H1 (cell line): ENCODE measurements at regions not wholly inside any gene's neighbourhood (a gene's known extent, or its start where the extent isn't known, plus 50 kb on each side); places are given as distances from the start of the nearest gene placed in this dataset.

Source experiments
- CTCF ChIA-PET: fragments of 300-600 bp; sonication (Branson Sonifier 250); formaldehyde crosslinking; loops from one replicate; lab custom pipeline; 2021; ENCODE audit not compliant: partially characterized antibody; lab: Charles Lee
- POLR2A ChIA-PET: fragments of 300-600 bp; sonication (Branson Sonifier 250); formaldehyde crosslinking; loops from one replicate; lab custom pipeline; 2021; ENCODE audit warnings: inconsistent platforms; ENCODE audit not compliant: partially characterized antibody; lab: Charles Lee
- DNase-seq, 2 experiments: peaks; one replicate each; pipeline versions ENCODE4 v3.0.0 to v3.0.0-alpha.2; 2010 to 2022; ENCODE audit warnings: low spot score in 2 of 2, low read depth in 1 of 2, mixed read lengths in 1 of 2
- FAIRE-seq: peaks from 2 replicates; lab custom pipeline; 2011; peaks lifted over from hg19 to GRCh38; lab: Jason Lieb, UNC
- H2AFZ ChIP-seq: 2 replicates; pipeline ENCODE4 v1.8.1; 2012; ENCODE audit warnings: low read length, inconsistent platforms
- H2AK5ac ChIP-seq: 2 replicates; pipeline ENCODE4 v1.6.1; 2013; ENCODE audit warnings: low read depth, low read length
- H2BK120ac ChIP-seq: replicated peaks from 2 replicates; pipeline ENCODE3; 2013; ENCODE audit warnings: low read depth, low read length, inconsistent platforms
- H2BK12ac ChIP-seq: 2 replicates; pipeline ENCODE4 v1.6.1; 2013; ENCODE audit warnings: low read depth, low read length
- H2BK15ac ChIP-seq: 2 replicates; pipeline ENCODE4 v1.6.1; 2013; ENCODE audit warnings: low read length
- H2BK20ac ChIP-seq: 2 replicates; pipeline ENCODE4 v1.6.1; 2013; ENCODE audit warnings: low read length
- H2BK5ac ChIP-seq: 2 replicates; pipeline ENCODE4 v1.6.1; 2013; ENCODE audit warnings: low read depth, low read length
- H3K14ac ChIP-seq: 2 replicates; pipeline ENCODE4 v1.6.1; 2013; ENCODE audit warnings: inconsistent platforms; ENCODE audit not compliant: insufficient read length
- H3K18ac ChIP-seq: 2 replicates; pipeline ENCODE4 v1.6.1; 2013; ENCODE audit warnings: low read length; ENCODE audit errors: extremely low read depth
- H3K23ac ChIP-seq: 2 replicates; pipeline ENCODE4 v1.6.1; 2013; ENCODE audit warnings: inconsistent platforms; ENCODE audit not compliant: insufficient read length
- H3K23me2 ChIP-seq: 2 replicates; pipeline ENCODE4 v1.6.1; 2013; ENCODE audit warnings: low read depth, low read length
- H3K27ac ChIP-seq: 2 replicates; pipeline ENCODE4 v1.6.1; 2011; ENCODE audit warnings: low read depth, low read length, inconsistent platforms
- H3K27me3 ChIP-seq, 4 experiments: replicated peaks in 1 of 4; 1 replicate in 1 of 4; 2 replicates in 3 of 4; pipeline versions ENCODE4 v1.6.1 to v1.8.1; 2011 to 2013; ENCODE audit warnings: low read length in 3 of 4, mild to moderate bottlenecking in 3 of 4, inconsistent platforms in 2 of 4, mixed read lengths in 2 of 4, moderate library complexity in 1 of 4; ENCODE audit not compliant: control insufficient read depth in 3 of 4, insufficient read depth in 3 of 4; ENCODE audit errors: extremely low read depth in 1 of 4
- H3K36me3 ChIP-seq, 4 experiments: 2 replicates each; pipeline versions ENCODE4 v1.6.1 to v1.8.1; 2011 to 2013; ENCODE audit warnings: mild to moderate bottlenecking in 4 of 4, low read length in 3 of 4, moderate library complexity in 2 of 4, control low read depth in 1 of 4, inconsistent platforms in 1 of 4; ENCODE audit not compliant: insufficient read depth in 4 of 4, control insufficient read depth in 2 of 4
- H3K4ac ChIP-seq: replicated peaks from 2 replicates; pipeline ENCODE3; 2013; ENCODE audit warnings: low read length, low read depth, mixed read lengths, inconsistent platforms; ENCODE audit not compliant: insufficient read length
- H3K4me1 ChIP-seq, 4 experiments: replicated peaks in 1 of 4; 1 replicate in 1 of 4; 2 replicates in 3 of 4; pipeline versions ENCODE4 v1.6.1 to v1.8.1; 2011 to 2013; ENCODE audit warnings: low read length in 3 of 4, inconsistent platforms in 2 of 4, mixed read lengths in 1 of 4; ENCODE audit not compliant: insufficient read depth in 4 of 4, control insufficient read depth in 3 of 4
- H3K4me2 ChIP-seq, 2 experiments: 2 replicates each; pipeline versions ENCODE4 v1.6.1 to v1.8.1; 2011 to 2013; ENCODE audit warnings: low read depth in 2 of 2, low read length in 2 of 2, control low read depth in 1 of 2, inconsistent platforms in 1 of 2, mild to moderate bottlenecking in 1 of 2; ENCODE audit not compliant: insufficient read depth in 1 of 2
- H3K4me3 ChIP-seq, 4 experiments: fragments of 200-600, 300-600 bp in 1 of 4; sonication (generic), shearing (Covaris generic), sonication (Bioruptor Twin) in 1 of 4; 2 replicates each; pipeline versions ENCODE4 v1.5.1 to v1.8.1; 2011 to 2016; ENCODE audit warnings: low read length in 4 of 4, low read depth in 3 of 4, control low read depth in 2 of 4, inconsistent platforms in 2 of 4, mild to moderate bottlenecking in 2 of 4, mixed read lengths in 1 of 4, moderate library complexity in 1 of 4; ENCODE audit not compliant: insufficient read depth in 2 of 4; ENCODE audit errors: extremely low read depth in 1 of 4
- H3K56ac ChIP-seq: replicated peaks from 2 replicates; pipeline ENCODE3; 2013; ENCODE audit warnings: low read depth, mild to moderate bottlenecking, mixed read lengths, low read length, inconsistent platforms; ENCODE audit not compliant: insufficient read length
- H3K79me1 ChIP-seq: 2 replicates; pipeline ENCODE4 v1.6.1; 2013; ENCODE audit warnings: low read depth, low read length, control low read depth
- H3K79me2 ChIP-seq, 2 experiments: 2 replicates each; pipeline versions ENCODE4 v1.6.1 to v1.8.1; 2012 to 2013; ENCODE audit warnings: low read length in 2 of 2, mild to moderate bottlenecking in 2 of 2, inconsistent platforms in 1 of 2; ENCODE audit not compliant: insufficient read depth in 2 of 2, control insufficient read depth in 1 of 2
- H3K9ac ChIP-seq, 4 experiments: replicated peaks in 1 of 4; 1 replicate in 1 of 4; 2 replicates in 3 of 4; pipeline versions ENCODE4 v1.6.1 to v1.8.1; 2011 to 2013; ENCODE audit warnings: low read depth in 3 of 4, low read length in 3 of 4, control low read depth in 2 of 4, mild to moderate bottlenecking in 2 of 4, moderate library complexity in 2 of 4, inconsistent platforms in 1 of 4; ENCODE audit errors: extremely low read depth in 1 of 4
- H3K9me3 ChIP-seq, 2 experiments: 2 replicates each; pipeline versions ENCODE4 v1.6.1 to v1.8.1; 2012 to 2013; ENCODE audit warnings: mild to moderate bottlenecking in 2 of 2, moderate library complexity in 2 of 2, control low read depth in 1 of 2, inconsistent platforms in 1 of 2, low read depth in 1 of 2, low read length in 1 of 2, mixed read lengths in 1 of 2; ENCODE audit not compliant: insufficient read depth in 2 of 2
- H4K20me1 ChIP-seq, 2 experiments: replicated peaks in 1 of 2; 2 replicates each; pipeline versions ENCODE3 to v1.8.1; 2011 to 2013; ENCODE audit warnings: inconsistent platforms in 2 of 2, low read length in 2 of 2, mild to moderate bottlenecking in 1 of 2; ENCODE audit not compliant: insufficient read depth in 2 of 2, control insufficient read depth in 1 of 2
- H4K5ac ChIP-seq: 2 replicates; pipeline ENCODE4 v1.6.1; 2013; ENCODE audit warnings: low read length, low read depth, mixed read lengths, inconsistent platforms; ENCODE audit not compliant: insufficient read length
- H4K8ac ChIP-seq: 2 replicates; pipeline ENCODE4 v1.8.0; 2013; ENCODE audit warnings: mild to moderate bottlenecking, moderate library complexity, low read length, inconsistent platforms; ENCODE audit not compliant: insufficient read depth; ENCODE audit errors: extremely low read depth
- H4K91ac ChIP-seq: replicated peaks from 2 replicates; pipeline ENCODE3; 2013; ENCODE audit warnings: low read length, mixed read lengths, inconsistent platforms; ENCODE audit not compliant: insufficient read length
- BRCA1 ChIP-seq: IDR thresholded peaks from 2 replicates; pipeline ENCODE4 v1.6.1; 2012; ENCODE audit warnings: low read depth, low read length, improper control_type of control experiment
- GABPA ChIP-seq: IDR thresholded peaks from 2 replicates; pipeline ENCODE4 v1.6.1; 2011; ENCODE audit warnings: mild to moderate bottlenecking, low read length, moderate library complexity, borderline replicate concordance; ENCODE audit not compliant: insufficient read depth
- KDM1A ChIP-seq: fragments of 200-600, 300-600 bp; sonication (generic); IDR thresholded peaks from 2 replicates; pipeline ENCODE4 v1.7.1; 2016; ENCODE audit warnings: mild to moderate bottlenecking, low read length, borderline replicate concordance
- KDM4A ChIP-seq: IDR thresholded peaks from one replicate; pipeline ENCODE4 v1.7.1; 2012; ENCODE audit warnings: low read depth, mild to moderate bottlenecking, moderate library complexity, low read length, inconsistent platforms; ENCODE audit not compliant: severe bottlenecking
- NRF1 ChIP-seq: IDR thresholded peaks from 2 replicates; pipeline ENCODE4 v1.6.1; 2011; ENCODE audit warnings: mild to moderate bottlenecking, low read depth, low read length, improper control_type of control experiment
- PHF8 ChIP-seq: fragments of 200-600 bp; sonication (generic); conservative IDR thresholded peaks from 2 replicates; pipeline ENCODE4 v1.7.1; 2012; ENCODE audit warnings: low read depth, mild to moderate bottlenecking, inconsistent platforms, low read length, moderate library complexity
- RBBP5 ChIP-seq: IDR thresholded peaks from 2 replicates; pipeline ENCODE4 v1.7.1; 2012; ENCODE audit warnings: low read depth, mild to moderate bottlenecking, inconsistent platforms, low read length, moderate library complexity, borderline replicate concordance
- SP1 ChIP-seq: IDR thresholded peaks from 2 replicates; pipeline ENCODE4 v1.6.1; 2011; ENCODE audit warnings: low read depth, low read length
- SP2 ChIP-seq: IDR thresholded peaks from 2 replicates; pipeline ENCODE4 v1.6.1; 2012; ENCODE audit warnings: mild to moderate bottlenecking, low read length, inconsistent platforms
- SP4 ChIP-seq: IDR thresholded peaks from 2 replicates; pipeline ENCODE4 v1.6.1; 2012; ENCODE audit warnings: low read length, inconsistent platforms
- TAF1 ChIP-seq: IDR thresholded peaks from 2 replicates; pipeline ENCODE4 v1.6.1; 2011; ENCODE audit warnings: mild to moderate bottlenecking, low read depth, low read length
- ZNF274 ChIP-seq: IDR thresholded peaks from 2 replicates; pipeline ENCODE4 v1.7.0; 2012; ENCODE audit warnings: low read length, borderline replicate concordance; ENCODE audit errors: extremely low read depth
- WGBS, 2 experiments: shearing (Covaris generic) in 1 of 2; methylation state at CpG; one replicate each; pipeline versions ENCODE4 v1.1.6 to v1.1.7; 2013 to 2015; ENCODE audit warnings: low lambda C conversion rate in 2 of 2, mixed read lengths in 2 of 2, inconsistent platforms in 1 of 2, low coverage in 1 of 2, missing lambda C conversion rate in 1 of 2; ENCODE audit not compliant: insufficient replicate concordance in 2 of 2, insufficient coverage in 1 of 2, insufficient read length in 1 of 2; ENCODE audit errors: extremely low coverage in 1 of 2, missing lambda C conversion rate in 1 of 2; 5-methylcytosine and 5-hydroxymethylcytosine counted together
- TF ChIP-seq, protein P1 (sequence below), 3 experiments: IDR thresholded peaks; 1 replicate in 2 of 3; 2 replicates in 1 of 3; pipeline versions ENCODE4 v1.5.1 to v1.6.1; 2011; ENCODE audit warnings: low read length in 3 of 3, mild to moderate bottlenecking in 3 of 3, inconsistent platforms in 2 of 3, low read depth in 1 of 3, moderate library complexity in 1 of 3; ENCODE audit not compliant: insufficient read depth in 1 of 3; ENCODE audit errors: control extremely low read depth in 1 of 3

DNA sequence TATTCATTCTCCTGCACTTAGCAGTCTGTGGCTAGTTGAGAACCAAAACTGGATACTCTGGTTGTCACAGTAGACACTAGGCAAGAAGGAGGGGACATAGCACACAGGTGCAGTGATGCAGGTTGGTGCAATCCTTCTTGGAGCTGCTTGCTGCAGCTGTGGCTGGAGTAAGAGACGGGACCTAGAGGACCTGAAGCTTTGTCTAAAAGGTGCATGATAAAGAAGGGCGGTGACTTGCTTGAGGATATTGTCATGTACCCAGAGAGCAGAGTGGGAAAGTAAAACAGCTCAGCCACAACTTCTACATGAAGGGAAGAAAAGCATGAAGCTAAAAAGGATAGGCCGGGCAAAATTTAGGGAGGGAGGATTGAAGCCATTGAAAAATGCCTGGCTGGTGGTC, 304.1 kb upstream of the KIRREL3 start:
- H3K36me3 ChIP-seq: no peaks in the 10 kb centered on the region
- ChIA-PET CTCF (no interaction called here), POLR2A (no interaction called here)
- H3K4me3 ChIP-seq: no peak overlapping the region
- H3K4me2 ChIP-seq: no peak overlapping the region
- no peak overlapping the region for H3K4ac ChIP-seq
- H3K27me3 ChIP-seq: no peaks in the 10 kb centered on the region
- H3K23ac ChIP-seq: no peak overlapping the region
- no peaks in the 10 kb centered on the region for H3K4me1 ChIP-seq
- 79% methylated on average over 3 of the region's 3 CpGs; no CpG with 5 or more reads in 1 of the 2 experiments for WGBS, 2 experiments
- TF ChIP-seq GABPA (no peak), SP1 (no peak), NRF1 (no peak), TAF1 (no peak), KDM4A (no peak), PHF8 (no peak), RBBP5 (no peak), BRCA1 (no peak), ZNF274 (no peak), SP2 (no peak), SP4 (no peak), KDM1A (no peak)
- TF ChIP-seq, protein P1, sequence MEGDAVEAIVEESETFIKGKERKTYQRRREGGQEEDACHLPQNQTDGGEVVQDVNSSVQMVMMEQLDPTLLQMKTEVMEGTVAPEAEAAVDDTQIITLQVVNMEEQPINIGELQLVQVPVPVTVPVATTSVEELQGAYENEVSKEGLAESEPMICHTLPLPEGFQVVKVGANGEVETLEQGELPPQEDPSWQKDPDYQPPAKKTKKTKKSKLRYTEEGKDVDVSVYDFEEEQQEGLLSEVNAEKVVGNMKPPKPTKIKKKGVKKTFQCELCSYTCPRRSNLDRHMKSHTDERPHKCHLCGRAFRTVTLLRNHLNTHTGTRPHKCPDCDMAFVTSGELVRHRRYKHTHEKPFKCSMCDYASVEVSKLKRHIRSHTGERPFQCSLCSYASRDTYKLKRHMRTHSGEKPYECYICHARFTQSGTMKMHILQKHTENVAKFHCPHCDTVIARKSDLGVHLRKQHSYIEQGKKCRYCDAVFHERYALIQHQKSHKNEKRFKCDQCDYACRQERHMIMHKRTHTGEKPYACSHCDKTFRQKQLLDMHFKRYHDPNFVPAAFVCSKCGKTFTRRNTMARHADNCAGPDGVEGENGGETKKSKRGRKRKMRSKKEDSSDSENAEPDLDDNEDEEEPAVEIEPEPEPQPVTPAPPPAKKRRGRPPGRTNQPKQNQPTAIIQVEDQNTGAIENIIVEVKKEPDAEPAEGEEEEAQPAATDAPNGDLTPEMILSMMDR (IDR thresholded peaks at IDR 0.05; ENCODE audit: control extremely low read depth in 1 of 3, insufficient read depth in 1 of 3, low read depth in 1 of 3, low read length in 3 of 3): no peak
- H3K18ac ChIP-seq: no peak overlapping the region
- no peak overlapping the region for H3K14ac ChIP-seq
- H2AFZ ChIP-seq: peak overlapping the region; percentile 71; the same call in 1 of the 2 replicates
- no peak overlapping the region for H3K9ac ChIP-seq
- no peak overlapping the region for H4K8ac ChIP-seq
- no peak overlapping the region for H2BK5ac ChIP-seq
- H3K79me2 ChIP-seq: no peaks in the 10 kb centered on the region
- FAIRE-seq: no peak
- H2BK12ac ChIP-seq: 0 out of 2 replicates have a peak overlapping the region, but pooled peaks have one; percentile 20
- H3K23me2 ChIP-seq: no peaks in the 10 kb centered on the region
- no peak overlapping the region for H4K91ac ChIP-seq
- H4K5ac ChIP-seq: no peak overlapping the region
- no peak overlapping the region for H3K27ac ChIP-seq
- no peaks in the 10 kb centered on the region for H3K79me1 ChIP-seq
- H2BK20ac ChIP-seq: no peak overlapping the region
- no peak overlapping the region for H2BK15ac ChIP-seq
- no peaks in the 10 kb centered on the region for H4K20me1 ChIP-seq
- no peak overlapping the region for H2BK120ac ChIP-seq
- H3K9me3 ChIP-seq: no peaks in the 10 kb centered on the region
- DNase-seq: no peak
- no peak overlapping the region for H3K56ac ChIP-seq
- H2AK5ac ChIP-seq: no peak overlapping the region
